ENCODE measurements at regions not wholly inside any gene's neighbourhood (a gene's known extent, or its start where the extent isn't known, plus 50 kb on each side); places are given as distances from the start of the nearest gene placed in this dataset.
A peak's percentile ranks its signal among the peaks of the same experiment; 100 is the strongest.
"Not testable (repeated sequence)": the region's sequence is repeated elsewhere in the genome, so short reads cannot be mapped to it uniquely, and the experiment has no call there.

DNA sequence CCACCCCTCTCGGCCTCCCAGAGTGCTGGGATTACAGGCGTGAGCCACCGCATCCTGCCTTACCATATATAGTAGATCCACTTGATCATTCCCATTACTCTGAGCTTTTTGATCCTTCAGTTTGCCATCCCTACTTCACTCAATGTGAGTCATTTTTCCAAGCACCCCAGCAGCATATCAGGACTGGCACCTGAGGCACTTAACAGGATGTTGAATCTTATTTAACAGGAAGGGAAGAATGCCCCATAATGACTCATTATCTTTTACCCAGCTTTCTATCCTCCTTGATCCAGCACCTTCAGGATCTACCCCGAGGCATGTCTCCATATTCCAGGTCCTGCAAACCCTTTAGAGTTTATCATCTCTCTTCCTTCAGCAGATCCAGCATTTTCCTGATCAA is 84.9 kb upstream of the CMKLR1 start:
- DNase-seq (ENCODE audit: low read depth in 1 of 2, low spot score in 1 of 2): no peak

DNA sequence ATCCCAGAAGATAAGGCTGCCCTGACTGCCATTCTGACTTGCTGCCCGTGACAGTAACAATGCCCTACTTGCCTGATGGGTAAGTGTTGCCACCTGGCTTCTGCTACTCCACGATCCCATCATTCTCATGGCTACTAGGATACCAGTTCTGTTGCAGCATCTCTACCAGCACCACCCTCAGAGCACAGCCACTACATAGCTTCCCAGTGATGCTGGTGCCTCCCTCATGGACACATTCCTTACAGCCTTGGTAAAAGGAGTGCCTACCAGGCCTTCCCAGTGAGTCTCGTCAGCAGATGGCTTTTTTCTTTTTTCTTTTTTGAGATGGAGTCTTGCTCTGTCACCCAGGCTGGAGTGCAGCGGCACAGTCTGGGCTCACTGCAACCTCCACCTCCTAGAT is 84.4 kb upstream of the CMKLR1 start:
- no peak for TF ChIP-seq CBX8 (IDR thresholded peaks at IDR 0.05)
- TF ChIP-seq MYC (IDR thresholded peaks at IDR 0.05; ENCODE audit: borderline replicate concordance, low read length): no peak
- no peak for TF ChIP-seq RNF2 (IDR thresholded peaks at IDR 0.05; ENCODE audit: borderline replicate concordance, low read depth)
- no peak for TF ChIP-seq SMC3 (IDR thresholded peaks at IDR 0.05)
- no peak for TF ChIP-seq CHD4 (IDR thresholded peaks at IDR 0.05; ENCODE audit: borderline replicate concordance)
- no peak for TF ChIP-seq FOSB (CRISPR knock-in tag; IDR thresholded peaks at IDR 0.05)
- TF ChIP-seq, protein P1, sequence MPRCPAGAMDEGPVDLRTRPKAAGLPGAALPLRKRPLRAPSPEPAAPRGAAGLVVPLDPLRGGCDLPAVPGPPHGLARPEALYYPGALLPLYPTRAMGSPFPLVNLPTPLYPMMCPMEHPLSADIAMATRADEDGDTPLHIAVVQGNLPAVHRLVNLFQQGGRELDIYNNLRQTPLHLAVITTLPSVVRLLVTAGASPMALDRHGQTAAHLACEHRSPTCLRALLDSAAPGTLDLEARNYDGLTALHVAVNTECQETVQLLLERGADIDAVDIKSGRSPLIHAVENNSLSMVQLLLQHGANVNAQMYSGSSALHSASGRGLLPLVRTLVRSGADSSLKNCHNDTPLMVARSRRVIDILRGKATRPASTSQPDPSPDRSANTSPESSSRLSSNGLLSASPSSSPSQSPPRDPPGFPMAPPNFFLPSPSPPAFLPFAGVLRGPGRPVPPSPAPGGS (IDR thresholded peaks at IDR 0.05): no peak
- no peak for TF ChIP-seq EHMT2 (IDR thresholded peaks at IDR 0.05; ENCODE audit: low read depth)
- TF ChIP-seq TFCP2L1 (CRISPR knock-in tag; IDR thresholded peaks at IDR 0.05): no peak
- TF ChIP-seq RCOR1 (IDR thresholded peaks at IDR 0.05; ENCODE audit: low read depth, low read length): no peak
- no peak for TF ChIP-seq BHLHE40 (IDR thresholded peaks at IDR 0.05; ENCODE audit: low read depth, low read length)
- TF ChIP-seq POLR2A (IDR thresholded peaks at IDR 0.05; ENCODE audit: low read length): no peak
- TF ChIP-seq EHF (CRISPR knock-in tag; IDR thresholded peaks at IDR 0.05): no peak
- TF ChIP-seq MAZ (IDR thresholded peaks at IDR 0.05; ENCODE audit: borderline replicate concordance, low read depth, low read length): no peak
- TF ChIP-seq NFE2L2 (conservative IDR thresholded peaks at IDR 0.05; ENCODE audit: low read length): no peak
- TF ChIP-seq ZFP36 (IDR thresholded peaks at IDR 0.05; ENCODE audit: borderline replicate concordance, partially characterized antibody): no peak
- TF ChIP-seq, protein P2, sequence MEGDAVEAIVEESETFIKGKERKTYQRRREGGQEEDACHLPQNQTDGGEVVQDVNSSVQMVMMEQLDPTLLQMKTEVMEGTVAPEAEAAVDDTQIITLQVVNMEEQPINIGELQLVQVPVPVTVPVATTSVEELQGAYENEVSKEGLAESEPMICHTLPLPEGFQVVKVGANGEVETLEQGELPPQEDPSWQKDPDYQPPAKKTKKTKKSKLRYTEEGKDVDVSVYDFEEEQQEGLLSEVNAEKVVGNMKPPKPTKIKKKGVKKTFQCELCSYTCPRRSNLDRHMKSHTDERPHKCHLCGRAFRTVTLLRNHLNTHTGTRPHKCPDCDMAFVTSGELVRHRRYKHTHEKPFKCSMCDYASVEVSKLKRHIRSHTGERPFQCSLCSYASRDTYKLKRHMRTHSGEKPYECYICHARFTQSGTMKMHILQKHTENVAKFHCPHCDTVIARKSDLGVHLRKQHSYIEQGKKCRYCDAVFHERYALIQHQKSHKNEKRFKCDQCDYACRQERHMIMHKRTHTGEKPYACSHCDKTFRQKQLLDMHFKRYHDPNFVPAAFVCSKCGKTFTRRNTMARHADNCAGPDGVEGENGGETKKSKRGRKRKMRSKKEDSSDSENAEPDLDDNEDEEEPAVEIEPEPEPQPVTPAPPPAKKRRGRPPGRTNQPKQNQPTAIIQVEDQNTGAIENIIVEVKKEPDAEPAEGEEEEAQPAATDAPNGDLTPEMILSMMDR (IDR thresholded peaks at IDR 0.05): no peak
- POLR2A ChIA-PET: no interaction called here
- FAIRE-seq (no peak), ATAC-seq (no peak), DNase-seq (ENCODE audit: low read depth in 1 of 2, low spot score in 1 of 2) (no peak)
- H3K4me1 ChIP-seq: no peaks in the 10 kb centered on the region
- 0 out of 3 replicates have a peak, but pooled peaks cover 6% of the 10 kb centered on the region for H3K9me3 ChIP-seq
- CTCF ChIA-PET: interaction anchor here (0.6 to 1.0 kb wide), 2 partner anchors 12 to 1075 kb away, joined by 3 to 4 read pairs; no protein-coding TSS in a partner anchor
- H3K27ac ChIP-seq: no peak overlapping the region
- WGBS (ENCODE audit: missing lambda C conversion rate): 21% methylated on average over 4 of the region's 4 CpGs
- no peak overlapping the region for H3K4me3 ChIP-seq
- H3K4me2 ChIP-seq: no peak overlapping the region

More for the DNA sequence above, 84.9 kb upstream of the CMKLR1 start:
- CTCF ChIA-PET: interaction anchor here (0.6 to 1.0 kb wide), 2 partner anchors 13 to 1074 kb away, joined by 3 to 4 read pairs; no protein-coding TSS in a partner anchor
- H3K4me3 ChIP-seq: no peak overlapping the region
- H3K9me3 ChIP-seq: 0 out of 3 replicates have a peak, but pooled peaks cover 6% of the 10 kb centered on the region
- TF ChIP-seq KDM5A (IDR thresholded peaks at IDR 0.05) (no peak), CHD2 (IDR thresholded peaks at IDR 0.05; ENCODE audit: low read length, partially characterized antibody) (no peak), SREBF2 (IDR thresholded peaks at IDR 0.05) (no peak), SMC3 (IDR thresholded peaks at IDR 0.05) (no peak), ZNF302 (CRISPR knock-in tag; IDR thresholded peaks at IDR 0.05) (no peak), CHD4 (IDR thresholded peaks at IDR 0.05; ENCODE audit: borderline replicate concordance) (no peak), RARB (CRISPR knock-in tag; IDR thresholded peaks at IDR 0.05) (no peak), CBX8 (IDR thresholded peaks at IDR 0.05) (no peak), RCOR1 (IDR thresholded peaks at IDR 0.05; ENCODE audit: low read depth, low read length) (no peak), HDAC2 (IDR thresholded peaks at IDR 0.05) (no peak)
- TF ChIP-seq, protein P3, sequence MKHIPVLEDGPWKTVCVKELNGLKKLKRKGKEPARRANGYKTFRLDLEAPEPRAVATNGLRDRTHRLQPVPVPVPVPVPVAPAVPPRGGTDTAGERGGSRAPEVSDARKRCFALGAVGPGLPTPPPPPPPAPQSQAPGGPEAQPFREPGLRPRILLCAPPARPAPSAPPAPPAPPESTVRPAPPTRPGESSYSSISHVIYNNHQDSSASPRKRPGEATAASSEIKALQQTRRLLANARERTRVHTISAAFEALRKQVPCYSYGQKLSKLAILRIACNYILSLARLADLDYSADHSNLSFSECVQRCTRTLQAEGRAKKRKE (CRISPR knock-in tag; IDR thresholded peaks at IDR 0.05; ENCODE audit: low read depth): no peak
- no peaks in the 10 kb centered on the region for H3K4me1 ChIP-seq
- FAIRE-seq (no peak), ATAC-seq (no peak)
- 58% methylated on average over 4 of the region's 4 CpGs for WGBS (ENCODE audit: missing lambda C conversion rate)
- POLR2A ChIA-PET: no interaction called here
- H3K4me2 ChIP-seq: no peak overlapping the region
- no peak overlapping the region for H3K27ac ChIP-seq

DNA sequence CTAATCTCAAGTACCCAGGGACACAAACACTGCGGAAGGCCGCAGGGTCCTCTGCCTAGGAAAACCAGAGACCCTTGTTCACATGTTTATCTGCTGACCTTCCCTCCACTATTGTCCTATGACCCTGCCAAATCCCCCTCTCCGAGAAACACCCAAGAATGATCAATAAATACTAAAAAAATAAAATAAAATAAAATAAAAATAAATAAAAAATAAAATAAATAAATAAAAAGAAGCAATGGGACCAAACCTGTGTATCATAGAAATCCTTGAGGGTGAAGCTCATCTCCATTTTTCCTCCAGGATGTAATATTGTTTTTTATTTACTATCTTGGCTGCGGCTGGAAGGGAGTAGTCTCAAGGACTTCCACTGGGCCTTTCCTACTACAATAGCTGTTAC is 82.0 kb upstream of the CMKLR1 start:
- H3K9me3 ChIP-seq; POLR2A ChIA-PET; ATAC-seq; H3K4me2 ChIP-seq; H3K27ac ChIP-seq; CTCF ChIA-PET; FAIRE-seq; DNase-seq (ENCODE audit: low read depth in 1 of 2, low spot score in 1 of 2); H3K4me3 ChIP-seq; H3K4me1 ChIP-seq: not testable (repeated sequence)
- WGBS (ENCODE audit: missing lambda C conversion rate): 87% methylated on average over 4 of the region's 4 CpGs

DNA sequence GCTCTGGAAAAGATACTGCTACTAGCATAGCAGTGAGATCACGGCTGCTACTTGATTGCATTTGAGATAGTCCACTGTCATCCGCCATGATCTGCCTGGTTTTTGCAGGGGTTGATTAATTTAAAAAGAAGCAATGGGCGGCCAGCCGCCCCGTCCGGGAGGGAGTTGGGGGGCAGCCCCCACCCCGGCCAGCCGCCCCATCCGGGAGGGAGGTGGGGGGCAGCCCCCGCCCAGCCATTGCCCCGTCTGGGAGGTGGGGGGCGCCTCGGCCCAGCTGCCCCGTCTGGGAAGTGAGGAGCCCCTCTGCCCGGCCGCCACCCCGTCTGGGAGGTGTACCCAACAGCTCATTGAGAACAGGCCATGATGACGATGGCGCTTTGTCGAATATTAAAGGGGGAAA is 81.3 kb upstream of the CMKLR1 start:
- POLR2A ChIA-PET; ATAC-seq; H3K9me3 ChIP-seq; H3K4me3 ChIP-seq; FAIRE-seq; H3K4me1 ChIP-seq; CTCF ChIA-PET; DNase-seq (ENCODE audit: low read depth in 1 of 2, low spot score in 1 of 2); H3K4me2 ChIP-seq: not testable (repeated sequence)
- H3K27ac ChIP-seq: peak overlapping the region; percentile 46 to 52; a peak in 5 of 6 replicates
- WGBS (ENCODE audit: missing lambda C conversion rate): 90% methylated on average over 18 of the region's 20 CpGs
